ENCODE measurements at regions not wholly inside any gene's neighbourhood (a gene's known extent, or its start where the extent isn't known, plus 50 kb on each side); places are given as distances from the start of the nearest gene placed in this dataset.

- FAIRE-seq (no peak), DNase-seq (ENCODE audit: extremely low read depth in 1 of 4, low spot score in 3 of 4) (no peak), ATAC-seq (no peak)
- no peak overlapping the region for H3K27ac ChIP-seq (ENCODE audit: extremely low read depth, low read depth, low read length)
- ChIA-PET POLR2A (no interaction called here), CTCF (ENCODE audit: low intra/inter-chr PET ratio) (no interaction called here)
- no peaks in the 10 kb centered on the region for H3K4me1 ChIP-seq (replicated peaks in 1 of 2; ENCODE audit: control insufficient read depth in 2 of 2, insufficient read depth in 2 of 2, low read length in 2 of 2)
- H3K4me2 ChIP-seq (ENCODE audit: insufficient read depth, low read length): no peak overlapping the region
- no TSS peak for BruUV-seq (replicated peaks)
- H3K27me3 ChIP-seq (ENCODE audit: control insufficient read depth in 2 of 2, insufficient read depth in 2 of 2, low read length in 2 of 2): no peaks in the 10 kb centered on the region
- no peak overlapping the region for H2AFZ ChIP-seq (ENCODE audit: low read depth, low read length)
- 0% methylated on average over 1 of the region's 1 CpG for WGBS (ENCODE audit: insufficient coverage, low coverage, missing lambda C conversion rate)
- in situ Hi-C loops (cut with MboI) (no loop called here), intact Hi-C loops (cut with micrococcal nuclease) (no loop called here)
- no peaks in the 10 kb centered on the region for H3K79me2 ChIP-seq (ENCODE audit: control insufficient read depth, insufficient read depth, low read length)
- no peaks in the 10 kb centered on the region for H4K20me1 ChIP-seq (replicated peaks; ENCODE audit: control insufficient read depth, insufficient read depth, low read length)
- H3K4me3 ChIP-seq: no peak overlapping the region
- no peak overlapping the region for H3K9ac ChIP-seq (ENCODE audit: insufficient read depth in 1 of 2, low read depth in 2 of 2, low read length in 2 of 2)
- no peaks in the 10 kb centered on the region for H3K9me1 ChIP-seq (ENCODE audit: control insufficient read depth, insufficient read depth, low read length)
- no peaks in the 10 kb centered on the region for H3K36me3 ChIP-seq (ENCODE audit: control insufficient read depth, insufficient read depth, low read length)
- 0 out of 2 replicates have a peak, but pooled peaks cover 2% of the 10 kb centered on the region for H3K9me3 ChIP-seq (replicated peaks; ENCODE audit: control insufficient read depth, insufficient read depth, low read depth, low read length)
- no peak for TF ChIP-seq KDM4B (IDR thresholded peaks at IDR 0.05; ENCODE audit: borderline replicate concordance in 2 of 2, low read depth in 1 of 2)
- TF ChIP-seq NFIC (IDR thresholded peaks at IDR 0.05): no peak
- TF ChIP-seq ZNF165 (CRISPR knock-in tag; IDR thresholded peaks at IDR 0.05; ENCODE audit: borderline replicate concordance): no peak
- TF ChIP-seq MAZ (CRISPR knock-in tag; conservative IDR thresholded peaks at IDR 0.05 in 1 of 2, IDR thresholded peaks at IDR 0.05 in 1 of 2): no peak
- no peak for TF ChIP-seq KLF13 (tag; IDR thresholded peaks at IDR 0.05; ENCODE audit: borderline replicate concordance, low read depth)
- TF ChIP-seq ZBTB34 (CRISPR knock-in tag; IDR thresholded peaks at IDR 0.05): no peak
- TF ChIP-seq ZNF274 (IDR thresholded peaks at IDR 0.05; ENCODE audit: borderline replicate concordance, low read depth, low read length): no peak
- TF ChIP-seq KLF16 (IDR thresholded peaks at IDR 0.05): no peak
- no peak for TF ChIP-seq DIDO1 (tag; IDR thresholded peaks at IDR 0.05; ENCODE audit: low read depth)
- TF ChIP-seq CREB5 (CRISPR knock-in tag; IDR thresholded peaks at IDR 0.05): no peak
- no peak for TF ChIP-seq ZNF780A (CRISPR knock-in tag; IDR thresholded peaks at IDR 0.05)
- no peak for TF ChIP-seq ZNF318 (IDR thresholded peaks at IDR 0.05; ENCODE audit: borderline replicate concordance in 1 of 2, low read depth in 1 of 2)
- TF ChIP-seq IFI16 (CRISPR knock-in tag; IDR thresholded peaks at IDR 0.05): no peak
Measured at GRCh38 chr6:153599901-153600300, 439.1 kb upstream of the OPRM1 start.
